GM19372 (cell line): ENCODE measurements at regions not wholly inside any gene's neighbourhood (a gene's known extent, or its start where the extent isn't known, plus 50 kb on each side); places are given as distances from the start of the nearest gene placed in this dataset.

Source experiments
- ATAC-seq: cut with Tn5 transposase; IDR thresholded peaks from one replicate; pipeline ENCODE4 v1.9.1; 2021; ENCODE audit warnings: mild to moderate bottlenecking, low read depth, moderate library complexity; ENCODE audit not compliant: unreplicated experiment

- ATAC-seq, result no peak
Measured at GRCh38 chr5:6177926-6178325, 200.4 kb downstream of the MED10 start.

GRCh38 chr5:6176102-6176693, 202.1 kb downstream of the MED10 start:
- no peak for ATAC-seq

- ATAC-seq, result no peak
Measured at GRCh38 chr5:6175172-6175854, 203.0 kb downstream of the MED10 start.

GRCh38 chr5:6169660-6170059, 208.7 kb downstream of the MED10 start:
- ATAC-seq, result no peak

- ATAC-seq, result no peak
Measured at GRCh38 chr5:6166698-6167394, 211.5 kb downstream of the MED10 start.

- no peak for ATAC-seq
Measured at GRCh38 chr5:6163913-6164312, 214.4 kb downstream of the MED10 start.

GRCh38 chr5:6162175-6162574, 216.2 kb downstream of the MED10 start:
- ATAC-seq, result no peak

- ATAC-seq, result no peak
Measured at GRCh38 chr5:6161257-6161656, 217.1 kb downstream of the MED10 start.

GRCh38 chr5:6159832-6160430, 218.4 kb downstream of the MED10 start:
- ATAC-seq, result no peak

- no peak for ATAC-seq
Measured at GRCh38 chr5:6158974-6159831, 219.1 kb downstream of the MED10 start.

- no peak for ATAC-seq
Measured at GRCh38 chr5:6154216-6154615, 224.1 kb downstream of the MED10 start.

- no peak for ATAC-seq
Measured at GRCh38 chr5:6146271-6146670, 232.1 kb downstream of the MED10 start.

GRCh38 chr5:6145616-6146237, 232.6 kb downstream of the MED10 start:
- no peak for ATAC-seq

GRCh38 chr5:6143523-6143922, 234.8 kb downstream of the MED10 start:
- ATAC-seq, result no peak

- ATAC-seq, result no peak
Measured at GRCh38 chr5:6142353-6142752, 236.0 kb downstream of the MED10 start.

- ATAC-seq, result no peak
Measured at GRCh38 chr5:6140219-6140618, 238.1 kb downstream of the MED10 start.

- no peak for ATAC-seq
Measured at GRCh38 chr5:6135977-6136376, 242.4 kb downstream of the MED10 start.

- ATAC-seq, result no peak
Measured at GRCh38 chr5:6134281-6134680, 244.1 kb downstream of the MED10 start.

- ATAC-seq, result no peak
Measured at GRCh38 chr5:6125781-6126180, 252.6 kb downstream of the MED10 start.

GRCh38 chr5:6118691-6119090, 259.7 kb downstream of the MED10 start:
- ATAC-seq, result no peak
